ENCODE measurements at regions not wholly inside any gene's neighbourhood (a gene's known extent, or its start where the extent isn't known, plus 50 kb on each side); places are given as distances from the start of the nearest gene placed in this dataset.

DNA sequence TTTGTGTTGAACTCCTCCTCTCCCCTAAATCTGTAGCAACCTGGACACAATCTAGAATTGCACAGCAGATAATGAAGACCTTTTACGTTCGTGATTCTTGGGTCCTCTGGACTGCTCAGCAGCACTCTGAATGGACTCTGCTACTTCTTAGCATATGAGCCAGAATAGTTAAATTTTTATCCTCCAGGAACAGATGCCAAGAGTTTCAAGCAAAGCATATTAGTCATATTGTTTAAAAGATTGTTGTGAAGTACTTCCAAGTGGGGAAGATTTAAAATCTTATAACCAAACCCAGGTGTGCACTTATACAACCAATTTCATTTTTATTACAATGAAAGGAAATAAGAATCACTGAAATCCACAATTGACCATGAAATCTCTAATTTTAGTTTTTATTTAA is 118.9 kb upstream of the EXOC2 start:
- TF ChIP-seq FOXP2 (optimal IDR thresholded peaks at IDR 0.05; ENCODE audit: borderline replicate concordance, extremely low read depth, extremely low read length, insufficient read depth), result no peak
- TF ChIP-seq SIN3A (IDR thresholded peaks at IDR 0.05; ENCODE audit: borderline replicate concordance, insufficient read depth, low read length), result no peak
- TF ChIP-seq, protein P1, sequence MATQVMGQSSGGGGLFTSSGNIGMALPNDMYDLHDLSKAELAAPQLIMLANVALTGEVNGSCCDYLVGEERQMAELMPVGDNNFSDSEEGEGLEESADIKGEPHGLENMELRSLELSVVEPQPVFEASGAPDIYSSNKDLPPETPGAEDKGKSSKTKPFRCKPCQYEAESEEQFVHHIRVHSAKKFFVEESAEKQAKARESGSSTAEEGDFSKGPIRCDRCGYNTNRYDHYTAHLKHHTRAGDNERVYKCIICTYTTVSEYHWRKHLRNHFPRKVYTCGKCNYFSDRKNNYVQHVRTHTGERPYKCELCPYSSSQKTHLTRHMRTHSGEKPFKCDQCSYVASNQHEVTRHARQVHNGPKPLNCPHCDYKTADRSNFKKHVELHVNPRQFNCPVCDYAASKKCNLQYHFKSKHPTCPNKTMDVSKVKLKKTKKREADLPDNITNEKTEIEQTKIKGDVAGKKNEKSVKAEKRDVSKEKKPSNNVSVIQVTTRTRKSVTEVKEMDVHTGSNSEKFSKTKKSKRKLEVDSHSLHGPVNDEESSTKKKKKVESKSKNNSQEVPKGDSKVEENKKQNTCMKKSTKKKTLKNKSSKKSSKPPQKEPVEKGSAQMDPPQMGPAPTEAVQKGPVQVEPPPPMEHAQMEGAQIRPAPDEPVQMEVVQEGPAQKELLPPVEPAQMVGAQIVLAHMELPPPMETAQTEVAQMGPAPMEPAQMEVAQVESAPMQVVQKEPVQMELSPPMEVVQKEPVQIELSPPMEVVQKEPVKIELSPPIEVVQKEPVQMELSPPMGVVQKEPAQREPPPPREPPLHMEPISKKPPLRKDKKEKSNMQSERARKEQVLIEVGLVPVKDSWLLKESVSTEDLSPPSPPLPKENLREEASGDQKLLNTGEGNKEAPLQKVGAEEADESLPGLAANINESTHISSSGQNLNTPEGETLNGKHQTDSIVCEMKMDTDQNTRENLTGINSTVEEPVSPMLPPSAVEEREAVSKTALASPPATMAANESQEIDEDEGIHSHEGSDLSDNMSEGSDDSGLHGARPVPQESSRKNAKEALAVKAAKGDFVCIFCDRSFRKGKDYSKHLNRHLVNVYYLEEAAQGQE (IDR thresholded peaks at IDR 0.05; ENCODE audit: insufficient read depth in 1 of 2, low read depth in 2 of 2, low read length in 2 of 2), result no peak
- TF ChIP-seq POLR2AphosphoS5 (IDR thresholded peaks at IDR 0.05; ENCODE audit: low read depth, low read length), result no peak
- no peak for TF ChIP-seq TAF1 (IDR thresholded peaks at IDR 0.05; ENCODE audit: borderline replicate concordance, insufficient read depth, low read length)

DNA sequence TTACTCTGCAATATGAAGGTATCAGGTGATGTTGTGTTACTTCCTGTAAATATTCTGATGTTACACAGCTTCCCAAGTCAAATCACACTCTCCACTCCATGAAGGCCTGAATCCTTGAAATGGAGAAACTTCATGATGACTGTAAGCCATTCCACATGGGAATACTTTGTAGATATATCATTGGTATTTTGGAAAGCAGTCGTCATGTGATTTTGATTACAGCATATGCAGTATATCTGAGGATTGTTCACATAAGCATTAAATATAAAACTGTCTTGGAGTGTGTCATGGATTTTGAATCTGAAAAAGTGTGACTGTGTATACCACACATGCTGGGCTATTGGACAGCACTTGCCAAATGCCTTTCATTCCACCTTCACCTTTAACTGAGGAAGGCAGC is 118.3 kb upstream of the EXOC2 start:
- TF ChIP-seq POLR2AphosphoS5 (IDR thresholded peaks at IDR 0.05; ENCODE audit: low read depth, low read length) (no peak), SIN3A (IDR thresholded peaks at IDR 0.05; ENCODE audit: borderline replicate concordance, insufficient read depth, low read length) (no peak), FOXP2 (optimal IDR thresholded peaks at IDR 0.05; ENCODE audit: borderline replicate concordance, extremely low read depth, extremely low read length, insufficient read depth) (no peak), TAF1 (IDR thresholded peaks at IDR 0.05; ENCODE audit: borderline replicate concordance, insufficient read depth, low read length) (no peak)
- TF ChIP-seq, protein P1 (IDR thresholded peaks at IDR 0.05; ENCODE audit: insufficient read depth in 1 of 2, low read depth in 2 of 2, low read length in 2 of 2), result no peak

DNA sequence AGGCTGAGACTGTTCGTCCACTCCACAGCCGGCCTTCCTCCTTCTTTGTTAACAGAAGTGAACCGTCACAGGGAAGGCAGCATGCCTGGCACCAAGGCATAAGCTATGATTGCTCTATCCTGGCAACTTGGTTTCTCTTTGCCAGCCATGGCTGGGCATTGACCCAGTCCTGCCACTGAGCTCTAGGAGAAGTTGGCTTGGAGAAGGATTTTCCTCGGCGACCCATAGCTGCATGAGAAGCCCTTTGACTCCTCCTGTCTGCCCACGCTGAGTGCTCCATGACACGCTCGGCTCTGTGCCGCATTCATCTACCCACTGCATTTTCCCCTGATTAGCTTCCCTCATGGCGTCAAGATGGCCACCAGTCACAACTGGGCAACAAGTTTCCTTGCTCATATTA is 111.8 kb upstream of the EXOC2 start:
- TF ChIP-seq, protein P1 (IDR thresholded peaks at IDR 0.05; ENCODE audit: insufficient read depth in 1 of 2, low read depth in 2 of 2, low read length in 2 of 2), result no peak
- no peak for TF ChIP-seq TAF1 (IDR thresholded peaks at IDR 0.05; ENCODE audit: borderline replicate concordance, insufficient read depth, low read length)
- no peak for TF ChIP-seq POLR2AphosphoS5 (IDR thresholded peaks at IDR 0.05; ENCODE audit: low read depth, low read length)
- no peak for TF ChIP-seq FOXP2 (optimal IDR thresholded peaks at IDR 0.05; ENCODE audit: borderline replicate concordance, extremely low read depth, extremely low read length, insufficient read depth)
- TF ChIP-seq SIN3A (IDR thresholded peaks at IDR 0.05; ENCODE audit: borderline replicate concordance, insufficient read depth, low read length), result no peak

DNA sequence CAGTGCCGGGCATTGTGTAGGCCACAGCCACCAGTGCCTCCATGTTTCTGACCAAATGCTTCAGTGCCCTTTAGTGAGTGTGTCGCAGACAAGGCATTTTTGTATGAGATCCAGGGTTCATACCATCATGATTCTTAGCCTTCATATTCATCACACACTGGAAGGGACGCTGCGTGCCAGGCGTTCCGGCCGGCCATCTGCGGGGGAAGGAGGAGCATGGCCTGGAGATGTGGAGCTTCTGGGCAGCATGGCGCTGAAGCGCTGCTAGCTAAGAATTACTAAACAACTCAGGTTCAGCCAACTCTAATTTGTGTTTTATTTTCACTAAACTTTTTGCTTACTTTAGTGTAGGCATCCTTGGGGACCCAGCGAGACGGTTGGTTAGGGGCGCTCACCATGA is 111.4 kb upstream of the EXOC2 start:
- TF ChIP-seq FOXP2 (optimal IDR thresholded peaks at IDR 0.05; ENCODE audit: borderline replicate concordance, extremely low read depth, extremely low read length, insufficient read depth) (no peak), TAF1 (IDR thresholded peaks at IDR 0.05; ENCODE audit: borderline replicate concordance, insufficient read depth, low read length) (no peak), POLR2AphosphoS5 (IDR thresholded peaks at IDR 0.05; ENCODE audit: low read depth, low read length) (no peak), SIN3A (IDR thresholded peaks at IDR 0.05; ENCODE audit: borderline replicate concordance, insufficient read depth, low read length) (no peak)
- TF ChIP-seq, protein P1 (IDR thresholded peaks at IDR 0.05; ENCODE audit: insufficient read depth in 1 of 2, low read depth in 2 of 2, low read length in 2 of 2), result no peak
